Brain microvascular endothelial cell (primary cell): ENCODE measurements at regions not wholly inside any gene's neighbourhood (a gene's known extent, or its start where the extent isn't known, plus 50 kb on each side); places are given as distances from the start of the nearest gene placed in this dataset.

Experiments used
- DNase-seq: peaks from one replicate; pipeline ENCODE4 v3.0.0-alpha.2; 2020
- H3K27ac ChIP-seq: fragments of 250-450 bp; sonication (Bioruptor Pico); 2 replicates; pipeline ENCODE4 v1.5.1; 2020; ENCODE audit warnings: mild to moderate bottlenecking, moderate library complexity
- H3K27me3 ChIP-seq: fragments of 250-450 bp; sonication (Bioruptor Pico); replicated peaks from 2 replicates; pipeline ENCODE4 v1.5.1; 2020; ENCODE audit warnings: mild to moderate bottlenecking
- H3K36me3 ChIP-seq: fragments of 250-450 bp; sonication (Bioruptor Pico); replicated peaks from 2 replicates; pipeline ENCODE4 v1.5.1; 2020; ENCODE audit warnings: mild to moderate bottlenecking
- H3K4me3 ChIP-seq: 2 replicates; pipeline ENCODE4 v1.5.1; 2011; ENCODE audit warnings: low read depth, mild to moderate bottlenecking, control low read depth, low read length, moderate library complexity
- CTCF ChIP-seq: IDR thresholded peaks from 2 replicates; pipeline ENCODE4 v1.5.1; 2011; ENCODE audit warnings: low read depth, mild to moderate bottlenecking, moderate library complexity, low read length, control low read depth, inconsistent platforms; ENCODE audit errors: missing control alignments
- in situ Hi-C: cut with HindIII; loops from 2 replicates; pipeline ENCODE4 v1.10.0; 2017; ENCODE audit warnings: low sequenced_read_pairs, low pct_ligation_motif_present

DNA sequence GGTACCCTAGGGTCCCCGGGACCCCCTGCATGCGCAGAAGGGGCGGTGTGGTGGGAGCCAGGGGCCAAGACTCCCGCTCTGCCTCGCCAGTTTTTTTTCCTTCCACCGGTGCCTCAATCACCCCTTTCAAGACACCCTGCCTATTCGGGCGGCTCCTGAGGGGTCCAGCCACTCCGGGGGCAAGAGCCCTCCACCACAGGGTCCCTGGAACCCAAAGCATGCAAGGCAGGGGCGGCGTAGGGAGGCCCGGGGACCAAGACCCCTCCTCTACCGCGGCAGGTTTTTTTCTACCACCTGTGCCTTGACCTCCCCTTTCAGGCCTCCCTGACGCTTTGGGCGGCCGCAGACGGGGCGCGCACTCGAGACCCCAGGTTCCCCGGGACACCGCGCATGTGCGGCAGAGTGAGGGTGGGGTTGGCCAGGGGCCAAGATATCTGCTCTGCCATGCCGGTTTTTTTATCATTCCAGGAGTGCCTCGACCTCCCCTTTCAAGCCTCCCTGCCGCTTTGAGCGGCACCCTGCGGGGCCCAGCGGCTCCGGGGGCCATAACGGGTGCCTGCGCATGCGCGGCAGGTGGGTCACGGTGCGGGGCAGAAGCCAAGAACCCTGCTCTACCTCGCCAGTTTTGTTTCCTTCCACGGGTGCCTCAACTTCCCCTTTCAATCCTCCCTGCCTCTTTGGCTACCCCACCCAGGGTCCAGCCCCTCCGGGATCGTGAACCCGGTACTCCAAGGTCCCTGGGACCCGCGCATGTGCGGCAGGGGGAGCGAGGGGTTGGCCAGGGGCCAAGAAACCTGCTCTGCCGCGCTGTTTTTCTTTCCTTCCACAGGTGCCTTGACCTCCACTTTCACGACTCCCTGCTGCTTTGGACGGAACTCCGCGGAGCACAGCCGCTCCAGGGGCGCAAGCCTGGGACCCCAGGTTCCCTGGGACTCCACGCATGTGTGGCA lies 328.1 kb downstream of the ALG10 start:
- DNase-seq = no peak
- no peaks in the 10 kb centered on the region for H3K36me3 ChIP-seq
- no peak for TF ChIP-seq CTCF
- H3K27ac ChIP-seq = no peak overlapping the region
- in situ Hi-C loops = no loop called here
- H3K4me3 ChIP-seq = no peak overlapping the region
- H3K27me3 ChIP-seq = no peaks in the 10 kb centered on the region

DNA sequence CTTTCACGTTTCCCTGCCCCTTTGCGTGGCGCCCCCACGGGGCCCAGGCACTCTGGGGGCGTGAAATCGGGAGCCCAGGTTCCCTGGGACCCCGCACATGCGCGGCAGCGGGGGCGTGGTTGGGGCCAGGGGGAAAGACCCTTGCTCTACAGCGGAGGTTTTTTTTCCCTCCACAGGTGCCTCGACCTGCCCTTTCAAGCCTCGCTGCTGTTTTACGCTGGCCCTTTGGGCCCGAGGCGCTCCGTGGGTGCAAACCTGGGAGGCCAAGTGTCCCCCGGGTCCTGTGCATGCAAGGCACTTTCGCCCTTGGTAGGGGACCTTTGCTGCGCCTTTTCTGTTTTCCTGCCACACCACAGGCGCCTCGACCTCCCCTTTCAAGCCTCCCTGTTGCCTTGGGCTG lies 329.8 kb downstream of the ALG10 start:
- no peak for TF ChIP-seq CTCF
- H3K27ac ChIP-seq = no peak overlapping the region
- H3K4me3 ChIP-seq = no peak overlapping the region
- in situ Hi-C loops = no loop called here
- no peaks in the 10 kb centered on the region for H3K36me3 ChIP-seq
- no peaks in the 10 kb centered on the region for H3K27me3 ChIP-seq
- no peak for DNase-seq

- Histone ChIP-seq H3K27me3 (no peaks in the 10 kb centered on the region), H3K27ac (no peak overlapping the region), H3K36me3 (no peaks in the 10 kb centered on the region), H3K4me3 (no peak overlapping the region)
- in situ Hi-C loops = no loop called here
- TF ChIP-seq CTCF = no peak
- DNase-seq = no peak
These were observed 332.2 kb downstream of the ALG10 start for GRCh38 chr12:34354239-34355200.

- Histone ChIP-seq H3K27ac (no peak overlapping the region), H3K4me3 (no peak overlapping the region), H3K36me3 (no peaks in the 10 kb centered on the region), H3K27me3 (no peaks in the 10 kb centered on the region)
- no peak for TF ChIP-seq CTCF
- DNase-seq = no peak
- in situ Hi-C loops = no loop called here
These were observed 334.1 kb downstream of the ALG10 start for GRCh38 chr12:34356233-34356987.

GRCh38 chr12:34357791-34358190 lies 335.5 kb downstream of the ALG10 start:
- no peak for DNase-seq
- H3K27ac ChIP-seq = no peak overlapping the region
- no peak for TF ChIP-seq CTCF
- no peak overlapping the region for H3K4me3 ChIP-seq
- H3K36me3 ChIP-seq = no peaks in the 10 kb centered on the region
- in situ Hi-C loops = no loop called here
- no peaks in the 10 kb centered on the region for H3K27me3 ChIP-seq
